ENCODE measurements at regions not wholly inside any gene's neighbourhood (a gene's known extent, or its start where the extent isn't known, plus 50 kb on each side); places are given as distances from the start of the nearest gene placed in this dataset.
A peak's percentile ranks its signal among the peaks of the same experiment; 100 is the strongest.
"Not testable (repeated sequence)": the region's sequence is repeated elsewhere in the genome, so short reads cannot be mapped to it uniquely, and the experiment has no call there.

DNA sequence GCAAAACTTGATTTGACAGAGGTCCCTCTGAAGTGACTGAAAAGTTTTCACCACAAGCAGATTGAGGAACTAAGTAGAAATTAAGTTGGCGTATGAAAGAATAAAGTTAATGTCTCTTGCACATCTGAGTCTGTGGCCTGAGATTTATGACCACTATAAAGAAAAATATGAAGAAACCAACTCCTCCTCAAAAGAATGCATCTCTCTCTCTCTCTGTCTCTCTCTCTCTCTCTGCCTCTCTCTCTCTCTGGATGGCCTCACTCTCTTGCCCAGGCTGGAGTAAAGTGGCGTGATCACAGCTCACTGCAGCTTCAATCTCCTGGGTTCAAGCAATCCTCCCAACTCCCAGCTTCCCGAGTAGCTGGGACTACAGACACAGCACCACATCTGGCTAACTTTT is 55.2 kb downstream of the RPL22L1 start:
- ATAC-seq = no peak

DNA sequence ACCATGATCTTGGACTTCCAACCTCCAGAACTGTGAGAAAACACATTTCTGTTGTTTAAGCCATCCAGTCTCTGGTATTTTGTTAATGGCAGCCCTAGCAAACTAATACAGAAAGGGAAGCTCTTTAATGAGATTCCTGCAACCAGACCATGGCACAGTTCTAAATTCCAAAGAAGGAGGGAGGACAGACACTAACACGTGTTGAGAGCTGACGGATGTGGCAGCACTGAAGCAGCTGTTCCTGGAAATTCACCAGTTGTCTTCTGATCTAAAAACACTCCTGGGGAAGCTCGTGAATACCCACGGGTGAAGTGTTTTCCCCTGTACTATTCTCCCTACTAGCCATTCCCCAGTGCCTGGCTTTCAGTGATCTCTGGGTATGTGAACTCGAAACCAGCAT is 56.7 kb downstream of the RPL22L1 start:
- ATAC-seq = no peak

DNA sequence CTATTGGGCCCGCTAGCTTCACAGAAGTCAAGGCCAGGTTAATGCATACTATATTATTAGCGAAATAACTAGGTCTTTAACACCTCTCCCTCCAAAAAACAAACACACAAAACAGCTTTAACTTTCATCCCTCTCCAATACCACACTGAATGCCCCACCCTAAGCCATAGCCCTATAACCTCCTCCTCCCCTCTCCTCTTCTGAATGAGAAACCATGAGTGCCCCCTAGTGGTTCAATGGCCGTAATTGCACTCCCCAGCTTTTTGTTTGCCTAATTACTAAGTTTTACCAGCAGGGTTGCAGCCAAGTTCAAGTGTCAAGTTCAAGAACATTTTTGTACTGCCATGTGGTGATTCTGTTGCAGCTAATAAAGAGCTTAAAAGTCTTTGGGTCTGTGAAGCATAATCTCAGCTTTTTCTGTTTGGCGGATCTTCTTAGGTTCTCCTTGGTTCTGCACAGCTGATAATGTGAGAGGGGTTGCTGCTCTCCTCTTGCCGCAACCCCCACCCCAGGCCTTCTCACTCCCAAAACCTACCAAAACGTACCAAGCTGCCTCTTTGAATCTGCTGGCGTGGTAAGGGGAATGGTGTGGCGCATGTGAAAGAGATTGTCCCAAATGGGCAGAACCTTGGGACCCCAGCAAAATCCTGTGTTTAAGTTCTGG is 57.9 kb downstream of the RPL22L1 start:
- peak; percentile 64 to 76 for ATAC-seq

DNA sequence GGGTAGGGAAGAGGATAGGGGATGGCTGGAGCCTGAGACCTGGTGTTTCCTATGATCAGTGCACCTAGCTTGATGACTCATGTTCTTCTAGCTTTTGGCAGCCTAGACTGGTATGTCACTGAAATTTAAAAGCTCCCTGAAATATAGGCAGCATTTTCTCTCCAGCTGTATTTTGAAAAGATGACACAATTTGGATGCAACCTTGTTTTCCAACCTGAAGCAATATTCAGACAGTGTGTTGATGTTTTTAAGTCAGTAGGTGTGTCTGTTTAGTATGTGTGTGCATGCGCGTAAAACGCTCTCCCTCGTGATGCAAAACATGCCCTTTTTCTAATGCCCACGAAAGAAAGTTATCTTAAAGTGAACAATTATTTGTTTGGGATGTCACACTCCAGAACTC is 58.5 kb downstream of the RPL22L1 start:
- ATAC-seq = no peak

DNA sequence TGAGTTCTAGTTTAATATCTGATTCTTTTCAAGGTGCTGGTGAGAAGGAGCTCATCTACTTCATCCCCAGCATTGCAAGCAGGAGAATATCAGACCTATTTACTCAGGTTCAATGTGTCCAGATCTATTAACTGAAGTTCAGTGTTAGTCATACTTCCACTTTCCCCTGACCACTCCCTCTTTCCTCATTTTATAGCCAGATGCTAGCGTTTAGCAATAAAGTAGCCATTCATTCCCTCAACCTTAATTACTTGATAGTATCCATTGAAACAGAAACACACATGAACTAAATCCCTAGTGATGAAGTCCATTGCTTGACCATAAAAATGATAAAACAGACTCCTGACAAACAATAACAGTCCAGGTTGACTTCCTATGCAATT is 60.0 kb downstream of the RPL22L1 start:
- ATAC-seq = no peak

DNA sequence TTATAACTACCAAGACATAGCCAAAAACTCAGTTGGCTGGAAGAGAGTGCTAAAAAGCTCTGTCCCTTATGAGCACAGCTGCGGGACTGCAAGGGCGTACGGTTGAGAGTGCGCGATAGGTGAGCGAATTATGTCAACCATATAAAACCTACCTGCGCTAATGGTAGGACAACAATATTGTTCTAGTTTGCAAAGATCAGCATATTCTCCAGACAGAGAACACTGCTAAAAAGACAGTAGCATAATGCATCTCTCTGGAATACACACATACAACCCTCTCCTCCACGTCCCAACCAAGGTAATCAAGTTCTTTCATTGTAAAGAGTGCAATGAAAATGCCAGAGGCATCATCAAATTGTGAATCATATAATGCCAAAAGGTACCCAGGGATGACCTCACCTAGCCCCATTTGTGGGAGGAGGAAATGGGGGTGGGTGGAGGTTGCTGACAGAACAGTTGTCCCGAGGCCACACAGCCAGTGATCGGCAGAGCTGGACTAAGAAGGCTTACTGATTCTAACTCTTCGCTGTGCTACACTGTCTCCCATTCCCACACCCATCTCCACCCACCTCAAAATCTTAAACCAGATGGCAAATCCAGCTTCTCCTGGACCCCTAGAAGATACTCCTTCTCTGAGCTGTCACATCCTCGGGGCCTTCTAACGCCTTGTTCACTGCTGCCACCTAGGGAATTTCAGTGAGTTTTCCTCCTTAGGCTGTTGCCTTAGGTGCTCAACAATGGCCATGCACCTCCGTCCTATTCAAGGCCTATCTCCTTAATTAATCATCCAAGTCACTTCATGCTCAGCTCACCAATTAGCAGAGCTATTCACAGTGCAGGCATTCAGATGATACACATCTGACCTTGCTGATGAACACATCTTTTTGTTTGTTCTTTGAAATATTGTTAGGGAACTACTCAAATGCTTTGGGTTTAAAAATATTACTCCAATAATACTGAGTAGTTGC is 60.7 kb downstream of the RPL22L1 start:
- peak in 1 of 2 donors; percentile 27 for ATAC-seq

DNA sequence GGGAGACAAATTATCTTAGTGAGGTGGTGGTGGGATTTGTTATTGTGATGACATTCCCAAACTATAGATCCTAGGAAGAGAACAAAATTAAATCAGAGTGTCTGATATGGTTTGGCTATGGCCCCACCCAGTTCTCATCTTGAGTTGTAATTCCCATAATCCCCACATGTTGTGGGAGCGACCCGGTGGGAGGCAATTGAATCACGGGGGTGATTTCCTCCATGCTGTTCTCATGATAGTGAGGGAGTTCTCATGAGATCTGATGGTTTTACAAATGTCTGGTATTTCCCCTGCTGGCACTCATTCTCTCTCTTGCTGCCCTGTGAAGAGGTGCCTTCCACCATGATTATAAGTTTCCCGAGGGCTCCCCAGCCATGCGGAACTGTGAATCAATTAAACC is 62.0 kb downstream of the RPL22L1 start:
- ATAC-seq = no peak

DNA sequence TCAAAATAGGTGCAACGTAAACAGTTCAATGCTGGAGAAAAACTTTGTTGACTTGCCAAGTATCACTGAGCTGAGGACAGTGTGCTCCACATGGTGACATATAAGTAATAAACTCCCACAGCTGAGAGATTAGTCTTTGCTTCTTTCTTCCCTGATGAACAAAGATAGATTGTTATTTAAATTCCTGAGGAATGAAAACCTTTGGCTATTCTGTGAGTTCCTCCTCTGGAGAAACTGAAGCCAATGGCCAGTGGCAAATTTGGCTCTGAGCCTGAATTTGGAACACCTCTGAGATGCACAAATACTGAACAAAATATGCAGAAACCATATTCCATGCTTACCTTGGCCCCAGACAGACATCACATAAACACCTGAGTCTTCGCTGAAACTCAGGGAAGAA is 63.3 kb downstream of the RPL22L1 start:
- ATAC-seq = no peak

DNA sequence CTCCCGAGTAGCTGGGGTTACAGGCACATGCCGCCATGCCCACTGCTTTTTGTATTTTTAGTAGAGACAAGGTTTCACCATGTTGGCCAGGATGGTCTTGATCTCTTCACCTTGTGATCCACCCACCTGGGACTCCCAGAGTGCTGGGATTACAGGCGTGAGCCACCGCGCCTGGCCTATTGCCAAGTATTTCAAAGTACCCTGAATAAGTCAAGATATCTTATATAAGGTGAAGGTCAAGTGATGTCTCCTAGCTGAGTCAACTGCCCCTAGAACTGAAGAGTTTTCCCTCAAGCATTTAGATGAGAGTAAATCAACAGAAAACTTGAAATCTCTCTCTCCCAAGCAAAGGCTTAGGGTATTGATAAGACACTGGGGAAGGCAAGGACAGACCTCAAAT is 63.9 kb downstream of the RPL22L1 start:
- ATAC-seq = no peak

DNA sequence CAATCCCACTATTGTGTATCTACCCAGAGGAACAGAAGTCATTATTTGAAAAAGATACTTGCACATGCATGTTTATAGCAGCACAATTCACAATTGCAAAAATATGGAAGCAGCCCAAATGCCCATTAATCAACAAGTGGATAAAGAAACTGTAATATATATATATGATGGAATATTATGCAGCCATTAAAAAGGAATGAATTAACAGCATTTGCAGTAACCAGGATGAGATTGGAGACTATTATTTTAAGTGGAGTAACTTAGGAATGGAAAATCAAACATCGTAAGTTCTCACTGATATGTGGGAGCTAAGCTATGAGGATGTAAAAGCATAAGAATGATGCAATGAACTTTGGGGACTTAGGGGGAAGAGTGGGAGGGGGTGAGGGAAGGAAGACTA is 64.7 kb downstream of the RPL22L1 start:
- not testable (repeated sequence) for ATAC-seq

DNA sequence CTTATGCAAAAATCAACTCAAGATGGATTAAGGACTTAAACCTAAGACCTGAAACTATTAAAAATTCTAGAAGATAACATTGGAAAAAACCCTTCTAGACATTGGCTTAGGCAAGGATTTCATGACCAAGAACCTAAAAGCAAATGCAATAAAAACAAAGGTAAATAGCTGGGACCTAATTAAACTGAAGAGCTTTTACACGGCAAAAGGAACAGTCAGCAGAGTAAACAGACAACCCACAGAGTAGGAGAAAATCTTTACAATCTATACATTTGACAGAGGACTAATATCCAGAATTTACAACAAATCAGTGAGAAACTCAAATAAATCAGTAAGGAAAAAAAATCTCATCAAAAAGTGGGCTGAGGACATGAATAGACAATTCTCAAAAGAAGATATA is 65.4 kb downstream of the RPL22L1 start:
- not testable (repeated sequence) for ATAC-seq

DNA sequence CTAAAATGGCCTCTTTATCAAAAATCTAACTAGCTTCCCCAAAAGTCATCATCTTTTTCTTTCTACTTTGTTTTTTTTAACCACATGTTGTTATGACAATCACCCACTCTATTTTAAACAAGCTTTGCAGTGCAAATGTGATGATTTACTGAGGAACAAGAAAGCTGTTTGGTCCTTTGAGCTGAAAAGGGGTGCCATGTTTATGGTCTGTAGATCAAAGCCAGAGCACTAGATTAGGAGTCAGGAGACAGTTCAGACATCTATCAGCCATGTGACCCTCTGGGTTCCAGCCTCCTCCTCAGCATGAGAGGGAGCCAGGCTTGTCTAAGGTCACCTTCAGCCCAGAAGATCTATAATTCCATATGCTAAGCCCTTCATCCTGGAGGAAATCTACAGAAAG is 65.9 kb downstream of the RPL22L1 start:
- no peak for ATAC-seq

DNA sequence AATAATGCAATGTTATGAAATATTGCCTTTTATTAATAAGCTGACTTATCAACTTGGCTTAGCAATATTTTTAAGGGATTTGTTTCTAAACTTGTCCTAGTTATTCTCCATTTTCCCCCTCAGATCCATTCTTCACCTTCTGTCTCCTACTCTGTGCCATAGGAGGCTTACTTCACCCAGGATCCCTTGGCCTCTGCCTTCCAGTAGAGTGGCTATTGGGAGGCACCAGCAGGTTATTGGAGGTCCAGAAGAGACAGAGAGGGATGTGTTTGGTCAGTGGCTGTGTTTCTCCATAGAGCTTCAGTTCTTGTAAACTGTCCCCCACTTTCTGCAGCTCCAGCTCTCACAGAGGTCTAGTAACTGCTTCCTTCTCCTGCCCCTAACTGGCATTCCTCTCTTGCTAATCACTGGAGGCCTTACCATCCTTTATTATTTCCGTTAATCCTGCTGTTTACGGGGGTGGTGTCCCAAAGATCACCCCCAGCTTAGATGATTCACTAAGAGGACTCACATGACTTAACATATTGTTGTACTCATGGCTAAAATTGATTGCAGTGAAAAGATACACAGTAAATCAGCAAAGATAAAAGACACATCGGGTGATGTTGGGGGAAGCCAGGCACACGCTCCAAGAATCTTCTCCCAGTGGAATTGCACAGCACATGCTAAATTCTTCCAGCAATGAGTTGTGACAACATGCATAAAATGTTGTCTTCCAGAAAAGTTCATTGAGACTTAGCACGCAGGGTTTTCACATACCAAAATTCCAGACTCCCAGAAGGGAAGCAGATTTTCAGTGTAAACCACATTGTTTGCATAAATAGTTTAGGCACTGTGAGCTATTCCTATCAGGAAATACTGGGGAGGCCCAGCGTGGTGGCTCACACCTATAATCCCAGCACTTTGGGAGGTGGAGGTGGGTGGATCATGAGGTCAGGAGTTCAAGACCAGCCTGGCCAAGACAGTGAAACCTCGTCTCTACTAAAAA is 67.5 kb downstream of the RPL22L1 start:
- ATAC-seq = no peak

DNA sequence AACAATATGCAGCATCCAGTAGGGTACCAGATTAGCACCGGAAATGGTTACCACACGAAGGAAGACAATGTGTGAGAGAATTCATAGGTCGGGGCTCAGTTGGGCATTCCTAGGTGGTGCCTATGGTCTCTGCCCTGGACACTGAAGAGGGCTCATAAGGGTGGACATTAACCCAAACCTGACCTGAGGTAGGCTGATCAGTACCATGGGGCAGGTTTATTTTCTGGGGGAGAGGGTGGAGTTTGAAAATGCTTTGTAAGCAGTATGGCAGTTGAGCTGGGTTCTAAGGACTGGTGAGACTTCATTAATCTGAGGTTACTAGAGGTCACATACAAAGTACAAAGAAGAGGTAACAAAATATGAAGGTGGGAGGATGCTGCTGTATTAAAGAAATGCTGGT is 68.4 kb downstream of the RPL22L1 start:
- ATAC-seq = no peak

DNA sequence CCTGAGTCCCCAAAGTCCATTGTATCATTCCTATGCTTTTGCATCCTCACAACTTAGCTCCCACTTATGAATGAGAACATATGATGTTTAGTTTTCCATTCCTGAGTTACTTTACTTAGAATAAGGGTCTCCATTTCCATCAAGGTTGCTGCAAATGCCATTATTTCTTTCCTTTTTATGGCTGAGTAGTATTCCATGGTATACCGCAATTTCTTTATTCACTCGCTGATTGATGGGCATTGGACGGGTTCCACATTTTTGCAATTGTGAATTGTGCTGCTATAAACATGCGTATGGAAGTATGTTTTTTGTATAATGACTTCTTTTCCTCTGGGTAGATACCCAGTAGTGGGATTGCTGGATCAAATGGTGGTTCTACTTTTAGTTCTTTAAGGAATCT is 69.7 kb downstream of the RPL22L1 start:
- ATAC-seq = not testable (repeated sequence)

DNA sequence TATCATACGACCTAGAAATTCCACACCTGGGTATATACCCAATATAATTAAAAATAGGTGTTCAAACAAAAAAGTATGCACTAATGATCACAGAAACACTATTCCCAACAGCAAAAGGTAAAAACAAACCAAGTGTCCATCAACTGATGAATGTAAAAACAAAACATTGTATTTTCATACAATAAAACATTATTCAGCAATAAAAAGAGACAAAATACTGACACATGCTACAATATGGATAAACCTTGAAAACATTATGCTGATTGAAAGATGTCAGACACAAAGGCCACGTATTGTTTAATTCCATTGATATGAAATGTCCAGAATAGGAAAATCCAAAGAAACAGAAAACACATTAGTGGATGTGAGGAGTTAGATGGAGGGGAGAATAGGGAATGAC is 71.0 kb downstream of the RPL22L1 start:
- no peak for ATAC-seq

DNA sequence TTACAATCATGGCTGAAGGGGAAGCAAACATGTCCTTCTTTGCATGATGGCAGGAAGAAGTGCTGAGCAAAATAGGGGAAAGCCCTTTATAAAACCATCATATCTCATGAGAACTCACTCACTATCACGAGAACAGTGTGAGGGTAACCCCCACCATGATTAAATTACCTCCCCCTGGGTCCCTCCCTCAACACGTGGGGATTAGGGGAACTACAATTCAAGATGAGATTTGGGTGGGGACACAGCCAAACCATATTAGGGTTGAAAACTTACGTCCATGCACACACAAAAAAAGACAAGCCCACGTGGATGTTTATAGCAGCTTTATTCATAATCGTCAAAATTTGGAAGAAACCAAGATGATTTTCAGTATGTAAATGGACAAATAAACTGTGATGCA is 72.3 kb downstream of the RPL22L1 start:
- ATAC-seq = no peak

DNA sequence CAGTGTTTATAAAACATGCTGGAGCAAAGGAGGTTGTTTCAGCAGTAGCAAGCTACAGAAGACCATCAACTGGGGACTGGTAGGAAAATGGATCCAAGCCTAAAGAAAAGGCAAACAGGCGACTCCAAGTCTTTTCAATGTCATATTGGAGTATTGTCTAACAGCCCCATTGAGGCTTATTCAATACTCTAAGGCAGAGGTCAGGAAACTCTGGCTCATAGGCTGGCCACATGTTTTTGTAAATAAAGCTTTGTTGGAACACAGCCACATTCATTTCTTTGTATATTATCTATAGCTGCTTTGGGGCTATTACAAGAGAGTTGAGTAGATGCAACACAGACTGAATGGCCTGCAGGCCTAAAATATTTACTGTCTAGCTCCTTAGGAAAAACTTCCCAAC is 77.5 kb downstream of the RPL22L1 start:
- ATAC-seq = no peak

DNA sequence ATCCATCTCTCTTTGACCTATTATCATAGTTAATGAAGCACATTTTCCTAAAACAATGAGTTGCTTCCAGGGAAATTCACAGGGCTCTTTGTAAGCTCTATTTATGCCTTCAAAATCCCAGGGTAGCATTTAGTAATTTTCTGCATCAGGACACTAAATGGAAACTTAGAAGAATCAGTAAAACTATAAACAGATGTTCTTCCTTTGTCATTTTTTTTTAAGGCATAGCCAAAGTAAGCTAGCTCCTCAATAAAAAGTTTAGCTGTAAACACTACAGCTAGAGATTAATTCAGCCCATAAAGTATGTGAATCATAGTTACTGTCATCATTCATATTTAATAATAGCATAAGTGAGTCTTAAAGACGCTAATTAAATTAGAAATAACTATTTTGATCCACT is 79.3 kb downstream of the RPL22L1 start:
- no peak for ATAC-seq

DNA sequence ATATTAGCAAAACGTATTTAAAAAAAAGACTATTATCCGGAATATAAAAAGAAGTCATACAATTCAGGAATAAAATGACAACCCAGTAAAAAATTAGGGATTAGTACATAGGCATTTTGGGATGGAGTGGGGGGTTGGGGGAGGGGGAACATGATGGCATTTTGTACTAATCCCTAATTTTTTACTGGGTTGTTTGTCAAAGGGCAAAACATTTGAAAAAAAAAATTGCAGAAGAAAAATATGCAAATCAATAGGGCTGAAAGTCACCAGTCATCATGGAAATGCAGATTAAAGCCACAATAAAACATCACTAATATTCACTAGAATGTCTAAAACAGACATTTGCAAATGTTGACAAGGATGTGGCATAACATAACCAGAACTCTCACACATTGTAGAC is 82.5 kb downstream of the RPL22L1 start:
- ATAC-seq = no peak

DNA sequence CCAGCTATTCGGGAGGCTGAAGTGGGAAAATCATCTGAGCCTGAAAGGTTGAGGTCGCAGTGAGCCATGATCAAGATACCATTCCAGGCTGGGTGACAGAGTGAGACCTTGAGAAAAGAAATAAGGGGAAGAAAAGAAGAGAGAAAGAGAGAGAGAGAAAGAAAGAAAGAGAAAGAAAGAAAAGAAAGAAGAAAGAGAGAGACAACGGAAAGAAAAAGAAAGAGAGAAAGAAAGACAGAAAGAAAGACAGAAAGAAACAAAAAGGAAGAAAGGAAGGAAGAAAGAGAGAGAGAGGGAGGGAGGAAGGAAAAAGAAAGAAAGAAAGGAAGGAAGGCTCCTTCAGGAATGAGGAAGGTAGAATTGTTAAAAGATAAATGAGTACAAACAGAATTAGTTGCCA is 84.5 kb downstream of the RPL22L1 start:
- no peak for ATAC-seq

DNA sequence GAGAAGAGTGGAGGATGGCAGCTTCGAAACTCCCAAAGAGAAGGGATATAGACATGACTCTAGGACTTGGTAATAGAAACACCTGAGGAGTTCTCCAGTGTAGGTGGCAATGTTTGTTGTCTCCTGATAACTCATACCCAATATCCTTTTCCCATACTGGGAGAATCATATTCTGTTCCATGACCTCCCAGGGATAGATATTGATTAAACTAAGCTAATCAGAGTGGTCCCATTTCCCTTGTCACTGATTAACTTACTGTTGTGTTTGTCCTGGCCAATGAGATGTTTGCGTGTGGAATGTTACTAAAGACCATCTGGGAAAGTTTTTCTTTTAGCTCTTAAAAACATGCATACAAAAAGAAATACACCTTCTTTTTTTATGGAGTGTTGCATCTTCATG is 85.6 kb downstream of the RPL22L1 start:
- ATAC-seq = no peak

DNA sequence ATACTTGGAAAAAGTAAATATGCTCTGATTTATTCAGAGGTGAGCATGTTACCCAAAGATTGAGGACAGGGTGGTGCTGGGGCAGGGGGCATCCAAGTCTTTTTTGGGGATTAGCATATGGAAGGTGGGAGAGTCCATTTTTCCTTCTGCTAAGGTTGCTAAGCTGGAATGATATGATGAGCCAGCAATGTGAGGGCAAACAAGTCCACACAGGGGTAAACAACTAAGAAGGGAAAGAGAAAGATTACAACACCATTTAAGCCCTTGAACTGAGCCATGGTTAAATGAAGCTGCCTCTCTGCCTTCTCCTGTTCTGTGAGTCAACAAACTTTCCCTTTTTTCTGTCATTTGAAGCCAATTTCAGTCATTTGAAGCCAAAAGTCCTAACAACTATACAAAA is 89.0 kb downstream of the RPL22L1 start:
- ATAC-seq = no peak

Measured in activated CD4-positive, CD25-positive, alpha-beta regulatory T cell treated with anti-CD3 and anti-CD28 coated beads, Interleukin-2, amount 50 U/mL, for 24 hours (primary cell).